Forelimb muscle (tissue), 1 donor: ENCODE measurements at regions not wholly inside any gene's neighbourhood (a gene's known extent, or its start where the extent isn't known, plus 50 kb on each side); places are given as distances from the start of the nearest gene placed in this dataset.
A peak's percentile ranks its signal among the peaks of the same experiment; 100 is the strongest.

Experiments
- DNase-seq: peaks from one replicate; pipeline ENCODE4 v3.0.0-alpha.2; 2013; ENCODE audit warnings: low read depth

- DNase-seq = no peak
Measured at GRCh38 chr3:176431991-176432390, 765.3 kb downstream of the TBL1XR1 start.

GRCh38 chr3:176431038-176431418 lies 766.3 kb downstream of the TBL1XR1 start:
- DNase-seq = no peak

- DNase-seq = peak; percentile 51
Measured at GRCh38 chr3:176430244-176431037, 766.8 kb downstream of the TBL1XR1 start.

- no peak for DNase-seq
Measured at GRCh38 chr3:176428552-176428951, 768.7 kb downstream of the TBL1XR1 start.

GRCh38 chr3:176426371-176426770 lies 770.9 kb downstream of the TBL1XR1 start:
- no peak for DNase-seq

DNA sequence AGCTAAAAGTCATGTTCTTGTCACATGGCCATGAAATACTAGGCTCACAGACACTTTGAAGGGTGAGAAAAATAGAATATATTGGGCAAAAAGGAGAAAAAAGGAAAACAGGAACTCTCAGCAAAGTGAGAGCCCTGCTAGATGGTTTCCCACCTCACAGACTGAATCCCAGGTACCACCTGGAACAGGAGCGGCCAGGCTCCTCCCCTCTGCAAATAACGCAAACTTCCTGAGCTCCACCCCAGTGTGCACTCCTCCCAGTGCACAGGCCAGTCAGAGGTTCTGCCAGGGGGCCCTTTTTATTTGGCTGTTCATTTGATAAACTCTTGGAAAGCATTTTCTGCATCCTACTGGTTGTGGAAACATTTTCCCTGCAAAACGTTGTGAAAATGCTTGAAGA lies 780.4 kb downstream of the TBL1XR1 start:
- DNase-seq = no peak

DNA sequence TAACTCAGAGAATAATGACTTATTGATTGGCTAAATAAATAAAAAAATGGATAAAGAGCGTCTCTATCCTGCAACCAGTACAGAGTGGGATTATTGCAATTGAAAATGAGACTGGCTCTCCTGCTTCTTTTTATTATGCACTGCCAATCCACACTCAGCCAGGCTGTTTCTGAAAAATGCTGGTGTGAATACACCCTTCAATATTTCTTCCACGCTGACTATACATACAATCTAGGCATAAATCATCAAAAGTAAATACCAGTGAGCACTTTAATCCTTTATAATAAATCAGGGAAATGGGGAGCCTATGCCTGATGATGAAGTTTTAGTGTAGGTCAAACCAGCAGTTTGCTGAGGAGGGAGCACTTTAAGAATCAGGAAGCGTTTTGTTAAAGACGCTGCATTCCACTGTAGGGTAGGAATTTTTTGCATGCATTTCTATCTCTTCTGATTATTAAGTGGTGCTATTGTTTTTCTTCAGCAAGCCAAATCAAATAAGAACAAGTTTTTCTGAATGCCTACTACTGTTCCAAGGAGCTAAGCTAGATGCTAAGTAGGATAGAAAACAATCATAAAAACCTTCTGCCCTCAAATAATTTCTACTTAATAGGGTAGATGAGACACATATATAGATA lies 781.5 kb downstream of the TBL1XR1 start:
- no peak for DNase-seq

DNA sequence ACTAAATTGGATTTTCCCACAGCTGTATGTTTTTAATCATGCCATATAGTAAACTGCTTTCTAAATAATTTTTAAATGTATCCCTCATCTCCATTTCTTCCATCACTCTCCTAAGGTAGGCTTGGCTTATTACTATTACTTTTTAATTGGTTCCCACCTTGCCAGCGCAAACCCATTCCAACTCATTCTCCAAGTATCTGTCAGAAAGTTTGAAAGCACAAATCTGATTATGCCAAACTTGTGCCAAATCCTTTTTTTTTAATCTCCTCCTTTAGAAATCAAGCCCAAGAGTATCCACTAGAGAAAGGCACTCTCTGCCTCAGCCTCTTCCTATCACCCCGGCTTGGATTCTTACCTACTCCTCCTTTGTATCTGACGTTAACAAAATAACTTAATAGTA lies 784.5 kb downstream of the TBL1XR1 start:
- no peak for DNase-seq

GRCh38 chr3:176403531-176403930 lies 793.8 kb downstream of the TBL1XR1 start:
- DNase-seq = no peak

GRCh38 chr3:176401211-176401610 lies 796.1 kb downstream of the TBL1XR1 start:
- DNase-seq = no peak

- no peak for DNase-seq
Measured at GRCh38 chr3:176399193-176399592, 798.1 kb downstream of the TBL1XR1 start.

GRCh38 chr3:176395240-176395639 lies 802.0 kb downstream of the TBL1XR1 start:
- no peak for DNase-seq

DNA sequence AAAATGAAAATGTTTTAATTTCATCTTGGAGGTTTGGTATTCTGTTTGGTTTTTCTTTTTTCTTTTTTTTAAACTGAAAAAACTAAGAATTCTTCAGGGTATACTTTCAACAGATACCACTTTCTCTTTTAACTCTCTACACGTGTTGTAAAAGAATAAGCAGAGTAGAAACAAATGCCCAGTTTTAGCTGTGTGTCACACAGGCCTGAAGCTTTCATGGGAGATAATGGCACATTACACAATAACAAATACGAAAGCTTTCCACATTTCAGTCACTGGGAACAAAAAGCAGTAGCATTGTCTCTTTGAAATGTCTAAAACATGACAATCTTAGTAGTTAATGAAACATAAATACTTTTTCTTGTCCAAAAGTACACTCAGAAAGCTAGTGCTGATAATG lies 818.5 kb downstream of the TBL1XR1 start:
- no peak for DNase-seq

GRCh38 chr3:176376531-176376930 lies 820.8 kb downstream of the TBL1XR1 start:
- DNase-seq = no peak

DNA sequence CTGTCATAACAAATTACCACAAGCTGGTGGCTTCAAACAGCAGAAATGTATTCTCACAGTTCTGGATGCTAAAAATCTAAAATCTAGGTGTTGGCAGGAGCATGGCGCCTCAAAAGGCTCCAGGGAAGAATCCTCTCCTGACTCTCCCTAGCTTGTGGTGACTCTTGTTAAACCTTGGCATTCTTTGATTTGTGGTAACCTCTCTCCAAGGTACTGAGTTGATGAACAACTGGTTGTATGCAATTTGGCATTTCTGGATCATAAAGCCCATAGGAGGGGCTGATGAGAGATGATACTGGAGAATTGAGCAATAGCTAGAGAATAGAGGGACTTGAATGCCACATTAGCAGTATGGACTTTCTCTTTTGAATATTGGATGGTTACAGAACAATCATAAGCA lies 821.8 kb downstream of the TBL1XR1 start:
- DNase-seq = no peak

- no peak for DNase-seq
Measured at GRCh38 chr3:176362191-176362731, 835.0 kb downstream of the TBL1XR1 start.

DNA sequence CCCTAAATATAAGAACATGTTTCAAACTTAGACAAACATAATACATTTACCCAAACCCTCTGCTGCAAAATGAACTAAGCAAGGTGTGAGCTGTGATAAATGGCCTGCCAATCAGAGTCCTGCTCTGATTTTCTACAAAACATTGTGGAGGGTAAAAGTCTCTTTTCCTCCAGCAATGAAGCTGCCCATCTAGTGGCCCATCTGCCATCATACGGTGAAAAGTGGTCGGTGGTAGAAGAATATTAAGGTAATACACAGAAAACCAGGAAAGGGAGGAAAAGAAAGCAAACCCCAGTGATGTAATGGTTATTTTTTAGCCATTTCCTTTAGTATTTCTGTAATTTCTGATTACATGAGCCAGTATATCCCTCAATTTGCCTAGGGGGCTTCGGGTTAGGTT lies 838.1 kb downstream of the TBL1XR1 start:
- no peak for DNase-seq

DNA sequence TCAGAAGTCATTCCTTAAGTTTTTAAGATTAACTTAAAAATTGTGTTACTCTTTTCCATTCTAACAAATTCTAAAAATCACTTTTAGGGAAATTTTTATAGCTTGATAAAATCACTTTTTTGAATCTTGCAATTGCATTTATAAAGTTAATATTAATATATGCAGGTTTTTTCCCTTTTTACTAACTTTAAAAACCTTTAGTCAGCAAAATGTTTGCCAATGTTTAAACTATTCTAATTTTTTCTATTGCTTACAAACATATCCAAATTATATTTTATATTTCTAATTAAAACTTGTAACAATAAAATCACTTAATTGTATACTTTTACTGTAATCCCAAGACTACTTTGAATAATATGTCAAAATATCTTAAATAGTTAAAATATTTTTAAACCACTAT lies 839.4 kb downstream of the TBL1XR1 start:
- no peak for DNase-seq

DNA sequence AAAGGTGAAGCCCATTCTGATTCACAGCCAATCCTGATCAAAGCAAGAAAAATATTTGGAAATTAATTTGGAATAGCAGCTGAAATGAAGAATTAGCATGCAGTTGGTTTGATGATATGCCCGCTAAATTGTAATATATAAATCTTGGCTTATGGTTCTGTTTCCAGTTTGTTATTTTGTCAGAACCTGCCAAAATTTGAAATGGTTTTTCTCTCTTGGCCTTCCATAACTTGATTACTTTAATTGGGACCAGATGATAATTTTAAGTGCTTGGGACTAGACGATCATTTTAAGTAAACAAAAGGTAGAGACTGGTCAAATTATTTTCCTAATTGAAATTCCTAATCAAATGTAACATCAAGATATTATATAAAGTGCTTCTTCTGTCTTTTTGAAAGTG lies 842.4 kb downstream of the TBL1XR1 start:
- DNase-seq = no peak

- DNase-seq = no peak
Measured at GRCh38 chr3:176352716-176353334, 844.5 kb downstream of the TBL1XR1 start.

DNA sequence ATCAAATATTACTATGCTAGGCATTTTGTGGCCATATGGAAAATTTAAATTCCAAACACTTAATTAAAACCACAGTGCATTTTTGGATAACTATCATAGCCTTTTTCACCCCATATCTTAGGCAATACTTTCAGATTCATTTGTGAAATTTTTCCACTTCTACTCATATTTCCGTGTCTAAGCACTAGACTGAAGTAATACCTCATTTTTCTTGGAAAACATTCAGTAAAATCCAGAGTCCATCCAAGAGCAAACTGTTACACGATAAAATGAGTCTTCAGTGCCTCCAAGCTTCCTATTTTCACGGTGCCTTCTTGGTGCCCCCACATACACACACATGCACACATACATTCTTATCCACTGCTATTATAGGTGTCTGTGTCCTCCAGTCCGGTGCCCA lies 845.9 kb downstream of the TBL1XR1 start:
- DNase-seq = no peak

DNA sequence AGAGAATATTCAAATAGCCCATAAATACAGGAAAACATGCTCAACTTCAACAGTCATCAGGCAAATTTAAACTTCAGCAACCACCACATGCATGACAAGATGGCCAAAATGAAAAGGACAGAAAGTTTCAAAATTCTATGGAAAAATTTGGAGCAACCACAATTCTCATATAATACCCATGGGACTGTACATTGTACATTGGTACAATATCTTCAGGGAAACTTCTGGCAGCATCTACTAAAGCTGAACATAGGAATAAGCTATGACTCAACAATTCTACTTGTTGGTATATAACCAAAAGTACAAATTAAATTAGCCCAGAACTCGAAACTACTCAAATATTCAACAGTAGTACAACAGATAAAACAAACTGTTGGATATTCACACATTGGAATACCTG lies 847.6 kb downstream of the TBL1XR1 start:
- no peak for DNase-seq
